GM13977 (cell line): ENCODE measurements at regions not wholly inside any gene's neighbourhood (a gene's known extent, or its start where the extent isn't known, plus 50 kb on each side); places are given as distances from the start of the nearest gene placed in this dataset.
"Not testable (repeated sequence)": the region's sequence is repeated elsewhere in the genome, so short reads cannot be mapped to it uniquely, and the experiment has no call there.

Experiments
- DNase-seq: peaks from one replicate; pipeline ENCODE4 v3.0.0; 2012; ENCODE audit warnings: low spot score
- in situ Hi-C: fragments of 300-500 bp; cut with MboI; formaldehyde crosslinking; loops from one replicate; pipeline ENCODE4 v1.12.0; 2022; ENCODE audit warnings: low sequenced_read_pairs, low pct_unique_long_range_greater_than_20kb, mixed read lengths, inconsistent platforms; ENCODE audit not compliant: unreplicated experiment
- TF ChIP-seq, protein P1 (sequence below): IDR thresholded peaks from 2 replicates; pipeline ENCODE4 v1.5.1; 2012; ENCODE audit warnings: mild to moderate bottlenecking, control low read depth; ENCODE audit not compliant: insufficient read depth; ENCODE audit errors: extremely low read depth, missing control alignments

DNA sequence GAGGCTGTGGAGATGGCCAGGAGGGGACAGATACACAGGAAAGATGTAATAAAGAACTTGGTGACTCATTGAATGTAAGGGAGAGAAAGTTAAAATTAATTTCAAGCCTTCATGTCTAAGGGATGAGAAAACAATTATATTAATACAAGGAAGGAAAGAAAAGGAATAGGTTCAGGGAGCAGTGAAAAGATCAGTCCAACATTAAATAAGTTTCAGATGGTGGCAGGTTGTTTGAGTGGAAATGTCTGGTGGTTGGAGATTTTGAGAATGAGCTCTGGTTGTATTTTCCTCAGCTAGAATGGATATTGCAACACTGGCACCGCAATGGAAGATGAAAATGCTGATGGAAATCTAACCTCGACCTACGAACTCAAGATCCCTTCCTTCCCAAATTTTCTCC is 304.3 kb downstream of the COL12A1 start:
- in situ Hi-C loops = no loop called here
- DNase-seq = no peak
- TF ChIP-seq, protein P1, sequence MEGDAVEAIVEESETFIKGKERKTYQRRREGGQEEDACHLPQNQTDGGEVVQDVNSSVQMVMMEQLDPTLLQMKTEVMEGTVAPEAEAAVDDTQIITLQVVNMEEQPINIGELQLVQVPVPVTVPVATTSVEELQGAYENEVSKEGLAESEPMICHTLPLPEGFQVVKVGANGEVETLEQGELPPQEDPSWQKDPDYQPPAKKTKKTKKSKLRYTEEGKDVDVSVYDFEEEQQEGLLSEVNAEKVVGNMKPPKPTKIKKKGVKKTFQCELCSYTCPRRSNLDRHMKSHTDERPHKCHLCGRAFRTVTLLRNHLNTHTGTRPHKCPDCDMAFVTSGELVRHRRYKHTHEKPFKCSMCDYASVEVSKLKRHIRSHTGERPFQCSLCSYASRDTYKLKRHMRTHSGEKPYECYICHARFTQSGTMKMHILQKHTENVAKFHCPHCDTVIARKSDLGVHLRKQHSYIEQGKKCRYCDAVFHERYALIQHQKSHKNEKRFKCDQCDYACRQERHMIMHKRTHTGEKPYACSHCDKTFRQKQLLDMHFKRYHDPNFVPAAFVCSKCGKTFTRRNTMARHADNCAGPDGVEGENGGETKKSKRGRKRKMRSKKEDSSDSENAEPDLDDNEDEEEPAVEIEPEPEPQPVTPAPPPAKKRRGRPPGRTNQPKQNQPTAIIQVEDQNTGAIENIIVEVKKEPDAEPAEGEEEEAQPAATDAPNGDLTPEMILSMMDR = no peak

DNA sequence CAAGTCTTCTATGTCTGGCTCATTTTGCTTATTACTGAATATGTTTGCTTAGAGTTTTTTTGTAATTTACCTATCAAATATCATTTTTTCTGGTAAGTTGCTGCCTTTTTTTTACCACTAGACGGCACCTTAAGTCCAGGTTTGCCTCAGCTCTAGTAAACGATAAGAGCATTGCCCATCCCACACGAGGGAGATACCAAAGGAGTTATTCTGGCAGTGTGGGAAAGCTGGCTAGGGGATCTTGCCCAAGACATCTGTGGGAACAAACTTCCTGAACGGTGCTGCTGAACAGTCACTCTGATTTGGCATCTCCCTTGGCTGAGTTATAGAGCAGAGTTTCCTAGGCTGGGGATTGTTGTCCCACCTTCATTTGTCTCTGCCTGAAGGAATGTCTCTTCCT is 306.4 kb downstream of the COL12A1 start:
- DNase-seq = no peak
- TF ChIP-seq, protein P1 = no peak
- in situ Hi-C loops = no loop called here

DNA sequence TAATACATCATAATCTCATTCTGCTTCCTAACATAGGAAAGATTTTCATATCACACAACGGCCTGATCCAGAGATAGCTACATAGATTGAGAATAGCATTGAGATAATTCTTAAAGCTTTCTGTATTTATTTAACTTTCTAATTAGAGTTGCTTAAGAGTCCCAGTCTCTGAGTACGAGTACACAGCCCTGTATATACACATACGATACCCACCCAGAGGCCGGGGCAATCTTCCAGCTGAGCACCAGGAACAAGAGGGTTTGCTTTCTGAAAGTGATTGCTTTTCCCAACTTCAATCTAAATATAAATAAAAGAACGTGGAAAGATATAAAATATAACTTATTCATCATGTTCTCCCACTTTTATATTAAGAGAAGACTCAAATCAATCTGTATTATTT is 313.8 kb downstream of the COL12A1 start:
- in situ Hi-C loops = no loop called here
- TF ChIP-seq, protein P1 = no peak
- DNase-seq = no peak

DNA sequence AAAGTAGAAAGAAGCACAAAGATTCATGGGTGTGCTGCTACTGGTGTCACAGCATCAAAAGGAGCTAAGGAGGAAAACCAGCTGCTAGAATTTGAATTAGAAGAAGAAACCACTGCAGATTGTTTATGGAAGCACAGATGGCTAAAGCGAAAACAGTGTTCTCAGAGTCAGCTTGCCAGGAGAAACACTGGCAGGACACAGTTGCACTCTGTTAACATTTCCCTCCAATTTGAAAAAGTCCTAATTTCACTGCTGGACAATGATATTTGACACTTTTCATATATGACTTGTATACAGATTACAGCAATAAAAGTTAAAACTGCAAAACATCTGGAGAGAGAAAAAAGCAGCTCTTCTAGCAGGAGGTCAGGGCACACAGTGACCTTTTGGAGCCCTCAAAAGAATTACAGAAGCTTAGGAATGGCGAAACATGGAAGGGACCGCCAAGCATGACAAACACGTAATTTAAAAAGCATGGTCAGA is 314.5 kb downstream of the COL12A1 start:
- in situ Hi-C loops = no loop called here
- TF ChIP-seq, protein P1 = no peak
- no peak for DNase-seq

DNA sequence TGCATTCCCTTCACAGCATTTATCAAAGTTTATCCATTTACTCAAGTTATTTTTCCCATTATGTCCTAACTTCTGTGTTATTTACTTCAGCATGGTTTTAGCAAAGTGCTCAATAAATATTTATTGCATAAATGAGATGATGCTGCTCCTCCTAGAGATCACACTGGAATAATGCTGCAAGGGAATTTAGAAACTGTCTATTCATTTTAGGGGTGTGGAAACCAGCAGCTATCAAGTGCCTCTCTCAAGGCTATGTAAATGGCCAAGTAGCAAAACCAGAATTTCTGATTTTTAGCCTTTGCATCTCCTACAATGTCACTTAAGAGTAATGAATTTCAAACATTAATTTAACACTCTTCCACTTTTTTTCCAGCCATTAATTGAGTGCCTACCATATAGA is 316.2 kb downstream of the COL12A1 start:
- in situ Hi-C loops = no loop called here
- no peak for DNase-seq
- TF ChIP-seq, protein P1 = no peak

DNA sequence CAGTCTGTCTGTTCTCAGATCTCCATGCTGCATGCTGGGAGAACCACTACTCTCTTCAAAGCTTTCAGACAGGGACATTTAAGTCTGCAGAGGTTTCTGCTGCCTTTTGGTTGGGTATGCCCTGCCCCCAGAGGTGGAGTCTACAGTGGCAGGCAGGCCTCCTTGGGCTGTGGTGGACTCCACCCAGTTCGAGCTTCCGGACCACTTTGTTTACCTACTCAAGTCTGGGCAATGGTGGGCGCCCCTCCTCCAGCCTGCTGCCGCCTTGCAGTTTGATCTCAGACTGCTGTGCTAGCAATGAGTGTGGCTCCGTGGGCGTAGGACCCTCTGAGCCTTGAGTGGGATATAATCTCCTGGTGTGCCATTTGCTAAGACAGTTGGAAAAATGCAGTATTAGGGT is 317.1 kb downstream of the COL12A1 start:
- in situ Hi-C loops, DNase-seq: not testable (repeated sequence)

DNA sequence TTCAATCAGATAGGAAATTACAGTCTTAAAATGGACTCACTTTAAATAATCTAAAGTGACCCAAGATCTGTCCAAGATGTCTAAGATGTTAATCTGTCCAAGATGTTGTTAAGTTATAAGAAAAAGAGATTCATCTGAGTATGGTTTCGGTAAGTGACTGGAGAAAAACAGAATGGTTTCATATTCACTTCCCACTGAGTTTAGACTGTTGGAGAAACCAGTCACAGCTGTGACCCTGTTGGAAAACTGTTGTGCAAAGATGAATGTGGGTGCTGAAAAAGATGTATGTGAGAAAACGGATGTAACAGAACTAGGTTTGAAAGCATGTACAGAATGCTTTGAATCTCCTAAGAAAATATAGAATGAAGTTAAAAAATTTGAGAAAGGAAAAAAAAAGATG is 325.9 kb downstream of the COL12A1 start:
- in situ Hi-C loops = no loop called here
- no peak for DNase-seq
- TF ChIP-seq, protein P1 = no peak
